Esophagus squamous epithelium (tissue), 5 donors: ENCODE measurements at regions not wholly inside any gene's neighbourhood (a gene's known extent, or its start where the extent isn't known, plus 50 kb on each side); places are given as distances from the start of the nearest gene placed in this dataset.
"Not testable (repeated sequence)": the region's sequence is repeated elsewhere in the genome, so short reads cannot be mapped to it uniquely, and the experiment has no call there.

Experiments used
- DNase-seq: peaks from one replicate; lab custom pipeline; 2025; lab: John Stamatoyannopoulos, UW
- H3K27ac ChIP-seq, 4 donors: fragments of 200-600 bp; sonication (generic); one replicate each; pipeline ENCODE4 v1.5.1; 2016 to 2019; ENCODE audit warnings: mild to moderate bottlenecking in 1 of 4
- H3K27me3 ChIP-seq, 4 donors: fragments of 200-600 bp; sonication (generic); 1 replicate in 3 of 4; 2 replicates in 1 of 4; pipeline versions ENCODE4 v1.5.1 to v1.6.0; 2017 to 2021; ENCODE audit warnings: antibody characterized with exemption in 1 of 4
- H3K36me3 ChIP-seq, 3 donors: fragments of 200-600 bp; sonication (generic); one replicate each; pipeline ENCODE4 v1.5.1; 2016 to 2019
- H3K4me1 ChIP-seq, 3 donors: fragments of 200-600 bp; sonication (generic); one replicate each; pipeline ENCODE4 v1.5.1; 2017 to 2019
- H3K4me3 ChIP-seq, 4 donors: fragments of 200-600 bp; sonication (generic); 1 replicate in 3 of 4; 2 replicates in 1 of 4; pipeline ENCODE4 v1.5.1; 2016 to 2019; ENCODE audit warnings: mild to moderate bottlenecking in 2 of 4, moderate library complexity in 1 of 4
- H3K9me3 ChIP-seq, 3 donors: fragments of 200-600 bp; sonication (generic); one replicate each; pipeline ENCODE4 v1.5.1; 2016 to 2019
- POLR2A ChIP-seq, 4 donors: fragments of 450-650 bp; IDR thresholded peaks; one replicate each; pipeline ENCODE4 v1.6.1; 2017; ENCODE audit warnings: antibody characterized with exemption in 4 of 4, mild to moderate bottlenecking in 4 of 4, moderate library complexity in 3 of 4
- WGBS, 2 donors: methylation state at CpG; one replicate each; pipeline ENCODE4 v1.1.5; 2018; 5-methylcytosine and 5-hydroxymethylcytosine counted together
- intact Hi-C: fragments of 100-400 bp; cut with DNase I; formaldehyde crosslinking; loops from one replicate; pipeline ENCODE4 v1.15.0; 2022
- TF ChIP-seq, protein P1 (sequence below), 6 experiments: fragments of 450-650 bp in 4 of 6; fragments of 200-600 bp in 2 of 6; sonication (generic) in 2 of 6; IDR thresholded peaks; one replicate each; pipeline ENCODE4 v1.5.1; 2016 to 2019; ENCODE audit warnings: antibody characterized with exemption in 6 of 6, mild to moderate bottlenecking in 4 of 6, moderate library complexity in 4 of 6
- donor health status: DM: yes; HTN: yes; CAD: no.

DNA sequence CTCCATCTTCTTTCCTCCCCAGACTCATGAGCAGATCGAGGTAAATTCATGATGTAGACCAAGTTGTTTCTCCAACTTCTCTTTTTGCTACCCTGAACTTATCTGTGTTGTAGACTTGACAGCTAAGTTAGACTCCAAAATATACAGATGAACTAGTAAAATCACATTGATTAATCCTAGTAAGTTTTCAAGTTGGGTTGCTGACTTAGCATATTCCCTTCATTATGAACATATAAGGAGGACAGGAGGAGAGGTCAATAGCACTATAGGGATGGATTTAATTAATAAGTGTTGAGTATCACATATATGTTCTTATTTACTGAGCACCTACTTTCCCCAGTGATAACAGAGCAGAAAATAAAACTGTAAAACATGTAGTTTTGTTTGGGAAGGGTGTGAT lies 227.3 kb downstream of the TINAG start:
- no peak for TF ChIP-seq POLR2A (IDR thresholded peaks at IDR 0.05)
- TF ChIP-seq, protein P1, sequence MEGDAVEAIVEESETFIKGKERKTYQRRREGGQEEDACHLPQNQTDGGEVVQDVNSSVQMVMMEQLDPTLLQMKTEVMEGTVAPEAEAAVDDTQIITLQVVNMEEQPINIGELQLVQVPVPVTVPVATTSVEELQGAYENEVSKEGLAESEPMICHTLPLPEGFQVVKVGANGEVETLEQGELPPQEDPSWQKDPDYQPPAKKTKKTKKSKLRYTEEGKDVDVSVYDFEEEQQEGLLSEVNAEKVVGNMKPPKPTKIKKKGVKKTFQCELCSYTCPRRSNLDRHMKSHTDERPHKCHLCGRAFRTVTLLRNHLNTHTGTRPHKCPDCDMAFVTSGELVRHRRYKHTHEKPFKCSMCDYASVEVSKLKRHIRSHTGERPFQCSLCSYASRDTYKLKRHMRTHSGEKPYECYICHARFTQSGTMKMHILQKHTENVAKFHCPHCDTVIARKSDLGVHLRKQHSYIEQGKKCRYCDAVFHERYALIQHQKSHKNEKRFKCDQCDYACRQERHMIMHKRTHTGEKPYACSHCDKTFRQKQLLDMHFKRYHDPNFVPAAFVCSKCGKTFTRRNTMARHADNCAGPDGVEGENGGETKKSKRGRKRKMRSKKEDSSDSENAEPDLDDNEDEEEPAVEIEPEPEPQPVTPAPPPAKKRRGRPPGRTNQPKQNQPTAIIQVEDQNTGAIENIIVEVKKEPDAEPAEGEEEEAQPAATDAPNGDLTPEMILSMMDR (IDR thresholded peaks at IDR 0.05), result no peak
- Histone ChIP-seq H3K27ac (no peak overlapping the region), H3K4me1 (no peaks in the 10 kb centered on the region), H3K4me3 (no peak overlapping the region), H3K9me3 (no peaks in the 10 kb centered on the region), H3K27me3 (no peaks in the 10 kb centered on the region), H3K36me3 (no peaks in the 10 kb centered on the region)
- 52 to 57% methylated on average over 1 of the region's 1 CpG for WGBS, 2 donors
- intact Hi-C loops, result no loop called here
- no peak for DNase-seq

DNA sequence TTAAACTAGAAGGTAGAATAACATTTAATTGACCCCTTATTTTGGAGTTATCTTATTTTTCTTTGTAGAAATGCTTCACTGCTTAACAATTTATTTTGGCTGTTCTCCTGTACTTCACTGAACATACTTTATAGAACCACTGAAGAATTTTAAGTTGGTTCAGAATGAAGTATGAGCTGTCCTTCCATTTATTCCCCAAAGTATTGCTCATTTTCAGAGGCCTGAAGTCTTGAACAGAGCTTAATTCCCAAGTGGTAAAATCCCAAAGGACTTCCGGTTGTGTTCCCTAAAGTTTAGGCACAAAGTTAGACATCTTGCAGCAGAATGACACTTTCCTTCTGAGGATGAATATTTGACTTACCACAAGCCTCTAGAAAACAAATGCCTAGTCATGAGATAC lies 233.3 kb downstream of the TINAG start:
- intact Hi-C loops, result no loop called here
- 82 to 85% methylated on average over 1 of the region's 1 CpG for WGBS, 2 donors

DNA sequence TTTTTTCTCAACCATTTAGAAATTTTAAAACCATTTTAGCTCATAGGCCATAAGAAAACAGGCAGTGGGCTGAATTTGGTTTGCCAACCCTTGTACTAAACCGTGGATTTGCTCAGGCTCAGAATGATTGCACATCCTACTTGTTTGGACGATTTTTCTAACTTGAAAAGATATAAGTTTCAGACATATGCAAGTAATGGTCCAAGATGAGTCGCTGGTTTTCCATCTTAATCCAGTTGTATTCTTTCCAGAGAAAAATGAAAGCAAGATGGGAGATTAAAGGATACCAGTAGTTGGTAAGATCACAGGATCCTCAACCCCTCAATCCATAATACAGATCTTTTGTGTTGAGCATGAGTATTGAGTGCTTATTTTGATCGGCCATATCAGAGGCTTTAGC lies 250.9 kb downstream of the TINAG start:
- H3K4me1 ChIP-seq, result no peaks in the 10 kb centered on the region
- no peak overlapping the region for H3K27ac ChIP-seq
- no peaks in the 10 kb centered on the region for H3K27me3 ChIP-seq
- no peak for DNase-seq
- intact Hi-C loops, result no loop called here
- 60% methylated on average over 4 of the region's 4 CpGs for WGBS, 2 donors
- TF ChIP-seq, protein P1 (IDR thresholded peaks at IDR 0.05), result no peak
- TF ChIP-seq POLR2A (IDR thresholded peaks at IDR 0.05), result no peak
- H3K36me3 ChIP-seq, result no peaks in the 10 kb centered on the region
- H3K9me3 ChIP-seq, result peaks cover 0 to 7% (median 3%) of the 10 kb centered on the region in 3 donors
- H3K4me3 ChIP-seq, result no peak overlapping the region

More for the DNA sequence above, 233.3 kb downstream of the TINAG start:
- Histone ChIP-seq H3K9me3 (no peaks in the 10 kb centered on the region), H3K27me3 (no peaks in the 10 kb centered on the region), H3K36me3 (no peaks in the 10 kb centered on the region), H3K27ac (no peak overlapping the region), H3K4me1 (no peaks in the 10 kb centered on the region), H3K4me3 (no peak overlapping the region)
- DNase-seq, result no peak
- TF ChIP-seq, protein P1 (IDR thresholded peaks at IDR 0.05), result no peak
- TF ChIP-seq POLR2A (IDR thresholded peaks at IDR 0.05), result no peak

DNA sequence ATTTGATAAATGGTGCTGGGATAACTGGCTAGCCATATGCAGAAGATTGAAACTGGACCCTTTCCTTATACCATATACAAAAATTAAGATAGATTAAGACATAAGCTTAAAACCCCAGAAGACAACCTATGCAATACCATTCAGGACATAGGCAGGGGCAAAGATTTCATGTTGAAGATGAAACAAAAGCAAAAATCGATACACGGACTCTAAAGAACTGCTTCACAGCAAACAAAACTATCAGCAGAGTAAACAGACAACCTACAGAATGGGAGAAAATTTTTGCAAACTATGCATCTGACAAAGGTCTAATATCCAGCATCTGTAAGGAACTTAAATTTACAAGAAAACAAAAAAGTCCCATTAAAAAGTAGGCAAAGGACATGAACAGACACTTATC lies 255.9 kb downstream of the TINAG start:
- WGBS, 2 donors, result 93 to 97% methylated on average over 2 of the region's 2 CpGs
- H3K27ac ChIP-seq, DNase-seq, H3K36me3 ChIP-seq, intact Hi-C loops, H3K4me1 ChIP-seq, H3K27me3 ChIP-seq, H3K4me3 ChIP-seq: not testable (repeated sequence)
- peaks cover 0 to 10% (median 0%) of the 10 kb centered on the region in 3 donors for H3K9me3 ChIP-seq

DNA sequence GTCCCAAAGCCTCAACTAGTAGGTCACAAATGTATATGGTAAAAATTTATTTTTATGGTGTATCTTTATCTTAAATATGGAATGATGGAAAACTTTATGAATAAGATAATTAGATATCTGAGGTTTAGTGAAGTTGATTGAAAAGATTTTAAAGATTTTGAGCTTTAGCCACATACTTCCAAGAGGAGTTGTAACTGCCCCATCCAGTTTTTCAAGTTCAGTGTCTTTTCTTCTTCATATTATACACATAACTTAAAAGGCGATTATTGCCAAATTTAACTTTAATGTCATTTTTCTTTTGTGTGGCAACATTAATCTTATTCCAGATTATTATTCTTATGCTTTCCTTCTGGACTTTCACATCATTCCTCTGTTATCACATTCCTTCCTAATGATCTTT lies 266.4 kb downstream of the TINAG start:
- H3K27ac ChIP-seq, result no peak overlapping the region
- WGBS, 2 donors, result 0 to 31% methylated on average over 1 of the region's 1 CpG
- H3K36me3 ChIP-seq, result no peaks in the 10 kb centered on the region
- intact Hi-C loops, result no loop called here
- no peak for DNase-seq
- no peak overlapping the region for H3K4me3 ChIP-seq
- no peak for TF ChIP-seq POLR2A (IDR thresholded peaks at IDR 0.05)
- TF ChIP-seq, protein P1 (IDR thresholded peaks at IDR 0.05), result no peak
- H3K27me3 ChIP-seq, result no peaks in the 10 kb centered on the region
- H3K9me3 ChIP-seq, result no peaks in the 10 kb centered on the region
- H3K4me1 ChIP-seq, result peaks cover 0 to 15% (median 0%) of the 10 kb centered on the region in 3 donors

DNA sequence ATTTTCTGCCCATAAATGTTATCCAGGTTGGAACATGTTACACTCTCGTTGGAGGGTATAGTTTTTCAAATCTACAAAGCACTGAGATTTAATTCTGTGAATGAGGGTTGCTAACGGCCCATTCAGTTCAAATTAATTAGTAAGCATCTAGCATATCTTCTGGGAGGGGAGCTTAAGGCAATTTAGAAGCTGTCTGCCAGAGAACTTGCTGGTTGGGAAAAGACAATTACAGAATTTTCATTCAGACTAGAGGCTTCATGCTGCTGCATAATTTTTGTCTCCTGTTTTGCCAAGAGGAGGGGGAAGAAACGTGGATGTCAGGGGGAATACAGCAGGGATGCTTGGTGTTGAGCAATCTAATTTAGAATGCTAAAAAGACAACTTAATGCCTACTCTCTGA lies 268.3 kb upstream of the FAM83B start:
- intact Hi-C loops, result no loop called here
- TF ChIP-seq, protein P1 (IDR thresholded peaks at IDR 0.05), result no peak
- Histone ChIP-seq H3K36me3 (no peaks in the 10 kb centered on the region), H3K27ac (no peak overlapping the region), H3K9me3 (no peaks in the 10 kb centered on the region), H3K4me3 (no peak overlapping the region), H3K4me1 (peaks cover 0 to 15% (median 0%) of the 10 kb centered on the region in 3 donors), H3K27me3 (no peaks in the 10 kb centered on the region)
- DNase-seq, result no peak
- WGBS, 2 donors, result 23 to 28% methylated on average over 3 of the region's 3 CpGs
